ENCODE measurements at regions not wholly inside any gene's neighbourhood (a gene's known extent, or its start where the extent isn't known, plus 50 kb on each side); places are given as distances from the start of the nearest gene placed in this dataset.

- TF ChIP-seq POLR2AphosphoS5 (IDR thresholded peaks at IDR 0.05; ENCODE audit: insufficient read depth, low read depth, low read length) (no peak), CTCF (IDR thresholded peaks at IDR 0.05; ENCODE audit: extremely low read depth in 1 of 2, insufficient read depth in 1 of 2, low read depth in 1 of 2, low read length in 2 of 2) (no peak), MAX (IDR thresholded peaks at IDR 0.05; ENCODE audit: insufficient read depth, insufficient read length) (no peak), POLR2A (IDR thresholded peaks at IDR 0.05; ENCODE audit: low read depth, low read length) (no peak)
These were observed 953.0 kb downstream of the KCNA4 start for GRCh38 chr11:29063630-29064361.
